HAP-1 (cell line): ENCODE measurements at regions not wholly inside any gene's neighbourhood (a gene's known extent, or its start where the extent isn't known, plus 50 kb on each side); places are given as distances from the start of the nearest gene placed in this dataset.
"Not testable (repeated sequence)": the region's sequence is repeated elsewhere in the genome, so short reads cannot be mapped to it uniquely, and the experiment has no call there.

Source experiments
- DNase-seq, 2 experiments: peaks; one replicate each; pipeline ENCODE4 v3.0.0-alpha.2; 2016 to 2020; ENCODE audit warnings: low spot score in 2 of 2
- H3K27me3 ChIP-seq: fragments of 250-450 bp; sonication (Bioruptor Pico); 2 replicates; pipeline ENCODE4 v1.5.1; 2020; ENCODE audit warnings: low read depth, mild to moderate bottlenecking, moderate library complexity
- H3K36me3 ChIP-seq: fragments of 250-450 bp; sonication (Bioruptor Pico); replicated peaks from 2 replicates; pipeline ENCODE4 v1.5.1; 2020; ENCODE audit warnings: mild to moderate bottlenecking
- H3K4me1 ChIP-seq: fragments of 250-450 bp; sonication (Bioruptor Pico); 2 replicates; pipeline ENCODE4 v1.5.1; 2020; ENCODE audit warnings: mild to moderate bottlenecking
- H3K4me3 ChIP-seq: fragments of 250-450 bp; sonication (Bioruptor Pico); 2 replicates; pipeline ENCODE4 v1.5.1; 2020; ENCODE audit warnings: mild to moderate bottlenecking, moderate library complexity
- H3K9me3 ChIP-seq: fragments of 250-450 bp; sonication (Bioruptor Pico); 2 replicates; pipeline ENCODE4 v1.5.1; 2020; ENCODE audit warnings: mild to moderate bottlenecking, moderate library complexity
- in situ Hi-C: fragments of 300-500 bp; cut with MboI; formaldehyde crosslinking; loops from 3 replicates; pipeline ENCODE4 v1.14.3; 2020; ENCODE audit warnings: low sequenced_read_pairs, inconsistent platforms, mixed read lengths

DNA sequence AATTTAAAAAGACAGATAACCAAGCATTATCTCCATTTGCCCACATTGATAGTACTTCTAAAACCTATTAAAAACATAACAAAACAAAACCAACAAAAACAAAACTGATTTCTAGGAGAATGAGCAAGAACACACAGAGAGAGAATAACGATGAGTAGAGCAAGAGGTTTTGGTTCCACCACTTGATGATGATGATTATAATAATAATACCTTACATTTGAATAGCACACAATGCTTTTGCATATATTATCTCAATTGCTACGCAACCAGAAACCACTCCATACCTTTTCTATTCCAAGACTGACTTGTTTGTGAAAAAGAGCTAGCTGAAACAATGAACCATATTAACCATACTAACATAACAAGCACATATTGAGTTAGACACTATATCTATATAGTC lies 1090.9 kb downstream of the SH3BGRL start:
- no peaks in the 10 kb centered on the region for H3K9me3 ChIP-seq
- H3K27me3 ChIP-seq = no peaks in the 10 kb centered on the region
- no peak overlapping the region for H3K4me3 ChIP-seq
- no peak for DNase-seq
- in situ Hi-C loops = no loop called here
- no peaks in the 10 kb centered on the region for H3K36me3 ChIP-seq
- H3K4me1 ChIP-seq = no peaks in the 10 kb centered on the region

GRCh38 chrX:82320569-82320968 lies 1118.7 kb downstream of the SH3BGRL start:
- peak in 1 of 2 experiments; percentile 58 for DNase-seq
- no peak overlapping the region for H3K4me3 ChIP-seq
- H3K4me1 ChIP-seq = no peaks in the 10 kb centered on the region
- no peaks in the 10 kb centered on the region for H3K27me3 ChIP-seq
- in situ Hi-C loops = no loop called here
- no peaks in the 10 kb centered on the region for H3K36me3 ChIP-seq
- H3K9me3 ChIP-seq = no peaks in the 10 kb centered on the region

GRCh38 chrX:82333575-82333974 lies 1131.7 kb downstream of the SH3BGRL start:
- no peaks in the 10 kb centered on the region for H3K27me3 ChIP-seq
- in situ Hi-C loops = no loop called here
- no peaks in the 10 kb centered on the region for H3K4me1 ChIP-seq
- H3K36me3 ChIP-seq = no peaks in the 10 kb centered on the region
- DNase-seq = no peak
- H3K4me3 ChIP-seq = no peak overlapping the region
- no peaks in the 10 kb centered on the region for H3K9me3 ChIP-seq

GRCh38 chrX:82335772-82336171 lies 1133.9 kb downstream of the SH3BGRL start:
- DNase-seq = no peak
- Histone ChIP-seq H3K4me1 (no peaks in the 10 kb centered on the region), H3K27me3 (no peaks in the 10 kb centered on the region), H3K9me3 (no peaks in the 10 kb centered on the region), H3K4me3 (no peak overlapping the region), H3K36me3 (no peaks in the 10 kb centered on the region)
- in situ Hi-C loops = no loop called here

- H3K27me3 ChIP-seq = no peaks in the 10 kb centered on the region
- DNase-seq = no peak
- H3K9me3 ChIP-seq = no peaks in the 10 kb centered on the region
- no peak overlapping the region for H3K4me3 ChIP-seq
- in situ Hi-C loops = no loop called here
- no peaks in the 10 kb centered on the region for H3K36me3 ChIP-seq
- H3K4me1 ChIP-seq = no peaks in the 10 kb centered on the region
These were observed 1140.6 kb downstream of the SH3BGRL start for GRCh38 chrX:82342531-82342930.

- no peaks in the 10 kb centered on the region for H3K9me3 ChIP-seq
- H3K4me3 ChIP-seq = no peak overlapping the region
- H3K27me3 ChIP-seq = no peaks in the 10 kb centered on the region
- no peaks in the 10 kb centered on the region for H3K36me3 ChIP-seq
- in situ Hi-C loops = no loop called here
- no peak for DNase-seq
- H3K4me1 ChIP-seq = no peaks in the 10 kb centered on the region
These were observed 1145.5 kb upstream of the POU3F4 start for GRCh38 chrX:82362550-82362949.

DNA sequence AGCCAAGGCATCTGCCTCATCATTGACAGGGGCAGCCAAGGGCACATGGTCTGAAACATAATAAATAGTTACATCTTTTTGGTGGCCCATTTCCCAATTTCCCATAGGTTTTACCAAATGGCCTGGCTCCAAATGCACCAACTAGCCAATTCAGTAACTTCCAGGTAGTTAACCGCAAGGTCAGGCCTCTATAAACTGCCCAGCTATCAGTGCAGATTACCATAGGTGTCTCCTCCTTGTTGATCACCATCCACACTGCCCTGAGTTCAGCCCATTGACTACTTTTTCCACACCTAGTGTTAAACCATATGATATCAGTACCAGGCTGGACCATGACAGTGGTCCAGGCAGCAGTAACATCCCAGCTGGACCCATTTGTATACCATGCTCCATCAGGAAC lies 1145.1 kb upstream of the POU3F4 start:
- H3K27me3 ChIP-seq = no peaks in the 10 kb centered on the region
- H3K4me3 ChIP-seq = no peak overlapping the region
- no peak for DNase-seq
- H3K9me3 ChIP-seq = no peaks in the 10 kb centered on the region
- H3K4me1 ChIP-seq = no peaks in the 10 kb centered on the region
- in situ Hi-C loops = no loop called here
- no peaks in the 10 kb centered on the region for H3K36me3 ChIP-seq

DNA sequence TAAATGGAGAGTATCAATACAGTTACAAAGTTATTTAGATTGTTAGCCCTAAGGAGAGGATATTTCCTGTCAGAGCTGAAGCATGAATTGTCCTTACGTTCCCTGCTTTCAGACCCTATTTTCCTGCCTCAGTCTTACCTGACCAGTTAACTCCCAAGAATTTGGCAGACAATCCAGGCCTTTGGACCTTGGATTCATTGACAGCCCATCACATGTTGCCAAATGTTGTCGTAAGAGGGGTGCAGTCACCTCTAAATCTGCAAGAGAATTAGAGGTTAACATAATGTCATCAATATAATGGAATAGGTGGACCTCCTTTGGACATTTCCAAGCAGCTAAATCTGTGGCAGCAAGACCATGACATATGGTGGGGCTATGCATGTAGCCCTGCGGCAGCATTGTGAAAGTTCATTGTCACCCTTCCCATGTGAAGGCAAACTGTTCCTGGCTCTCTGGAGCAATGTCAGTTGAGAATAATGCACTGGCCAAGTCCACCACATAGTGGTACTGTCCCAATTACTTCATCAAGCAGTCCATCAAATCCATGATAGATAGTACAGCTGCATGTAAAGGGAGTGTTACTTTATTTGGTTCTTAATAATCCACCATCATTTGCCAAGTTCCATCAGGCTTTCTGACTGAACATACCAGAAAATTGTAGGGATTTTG lies 1137.0 kb upstream of the POU3F4 start:
- Histone ChIP-seq H3K9me3 (no peaks in the 10 kb centered on the region), H3K4me3 (no peak overlapping the region), H3K4me1 (no peaks in the 10 kb centered on the region), H3K27me3 (no peaks in the 10 kb centered on the region), H3K36me3 (no peaks in the 10 kb centered on the region)
- in situ Hi-C loops = no loop called here
- no peak for DNase-seq

GRCh38 chrX:82384401-82384800 lies 1123.7 kb upstream of the POU3F4 start:
- Histone ChIP-seq H3K4me1 (no peaks in the 10 kb centered on the region), H3K4me3 (no peak overlapping the region), H3K9me3 (no peaks in the 10 kb centered on the region), H3K36me3 (no peaks in the 10 kb centered on the region), H3K27me3 (no peaks in the 10 kb centered on the region)
- no peak for DNase-seq
- in situ Hi-C loops = no loop called here

DNA sequence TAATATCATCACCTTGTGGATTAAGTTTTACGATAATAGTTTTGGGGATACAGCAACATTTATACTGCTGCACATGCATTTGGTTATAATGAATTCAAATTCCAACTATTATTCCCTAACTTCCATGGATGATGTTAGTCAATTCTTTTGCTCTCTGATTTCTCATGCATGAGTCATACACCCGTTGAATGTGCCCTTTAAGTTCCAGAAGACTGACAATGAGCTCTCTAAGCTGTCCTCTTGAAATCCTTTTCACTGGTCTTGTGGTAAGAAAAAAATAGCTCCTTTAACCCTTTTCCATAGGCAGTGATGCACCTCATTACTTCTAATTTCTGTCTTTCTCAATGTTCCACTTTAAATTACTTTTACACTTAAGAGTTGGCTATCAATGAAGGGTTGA lies 1095.2 kb upstream of the POU3F4 start:
- Histone ChIP-seq H3K4me3 (no peak overlapping the region), H3K4me1 (no peaks in the 10 kb centered on the region), H3K9me3 (no peaks in the 10 kb centered on the region), H3K27me3 (no peaks in the 10 kb centered on the region), H3K36me3 (no peaks in the 10 kb centered on the region)
- in situ Hi-C loops = no loop called here
- no peak for DNase-seq

DNA sequence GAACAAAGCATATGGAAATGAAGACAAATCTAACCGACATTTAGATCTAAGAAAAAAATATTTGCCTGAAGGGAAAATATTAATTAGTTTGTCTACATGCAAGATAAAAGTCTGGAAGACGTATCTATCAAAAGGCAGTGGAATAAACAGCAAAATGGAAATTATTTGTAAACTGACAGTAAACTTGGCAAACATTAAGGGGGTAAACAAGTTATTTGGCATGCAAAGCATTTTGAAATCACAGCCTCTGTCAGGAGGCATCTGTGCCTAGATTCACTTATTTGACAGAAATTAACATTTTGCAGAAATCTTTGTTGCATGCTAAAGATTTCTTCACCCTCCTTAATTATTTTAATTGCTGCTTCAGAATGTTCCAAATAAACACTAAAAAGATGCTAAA lies 1065.8 kb upstream of the POU3F4 start:
- no peak for DNase-seq
- Histone ChIP-seq H3K4me3 (no peak overlapping the region), H3K27me3 (no peaks in the 10 kb centered on the region), H3K36me3 (no peaks in the 10 kb centered on the region), H3K9me3 (no peaks in the 10 kb centered on the region), H3K4me1 (no peaks in the 10 kb centered on the region)
- in situ Hi-C loops = no loop called here

- no peak overlapping the region for H3K4me3 ChIP-seq
- DNase-seq = no peak
- H3K36me3 ChIP-seq = no peaks in the 10 kb centered on the region
- H3K9me3 ChIP-seq = no peaks in the 10 kb centered on the region
- H3K4me1 ChIP-seq = no peaks in the 10 kb centered on the region
- in situ Hi-C loops = no loop called here
- H3K27me3 ChIP-seq = no peaks in the 10 kb centered on the region
These were observed 1056.4 kb upstream of the POU3F4 start for GRCh38 chrX:82451725-82452124.

GRCh38 chrX:82455852-82456251 lies 1052.2 kb upstream of the POU3F4 start:
- H3K9me3 ChIP-seq, DNase-seq, H3K4me3 ChIP-seq, H3K36me3 ChIP-seq, in situ Hi-C loops, H3K27me3 ChIP-seq, H3K4me1 ChIP-seq: not testable (repeated sequence)

DNA sequence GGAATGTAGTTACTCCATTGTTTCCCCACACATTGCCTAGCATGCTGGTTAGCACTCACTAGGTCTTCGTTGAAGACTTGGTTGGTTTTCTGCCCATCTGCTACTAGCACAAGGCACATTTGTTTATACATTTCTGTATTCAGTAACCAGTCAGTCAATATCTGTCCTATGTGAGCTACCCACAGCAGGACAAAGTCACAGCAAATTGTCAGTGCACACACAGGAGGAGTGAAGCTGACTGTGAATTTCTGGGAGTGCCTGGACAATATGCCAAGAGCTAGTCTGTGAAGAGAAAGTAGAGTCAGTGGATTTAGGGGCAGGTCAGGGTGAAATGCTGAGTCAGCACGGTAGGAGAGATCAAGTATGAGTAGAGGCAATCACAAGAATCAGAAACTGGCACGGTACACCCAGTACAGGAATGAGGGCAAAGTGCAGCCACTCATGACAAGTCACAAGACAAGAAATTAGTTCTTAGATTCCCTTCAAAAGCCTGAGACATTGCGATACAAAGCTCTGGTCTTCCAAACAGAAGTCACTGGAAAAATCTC lies 1049.8 kb upstream of the POU3F4 start:
- in situ Hi-C loops = no loop called here
- no peaks in the 10 kb centered on the region for H3K4me1 ChIP-seq
- DNase-seq = no peak

DNA sequence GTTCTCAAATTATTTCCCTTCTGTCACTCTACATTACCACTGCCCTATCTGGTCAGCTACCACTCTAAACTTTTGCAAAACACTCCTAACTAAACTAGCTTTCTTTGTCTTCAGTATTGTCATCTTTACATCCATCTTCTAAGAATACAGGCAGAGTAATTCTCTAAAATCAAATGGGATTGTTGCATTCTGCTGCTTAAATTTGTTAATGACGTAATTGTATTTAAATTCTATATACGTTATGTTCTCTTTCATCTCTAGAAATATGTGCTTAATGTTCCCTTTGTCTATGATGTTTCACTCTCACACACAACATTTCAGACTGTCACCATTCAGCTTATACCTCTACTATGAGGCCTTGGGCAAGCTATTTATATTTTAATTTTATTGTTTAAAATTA lies 1041.1 kb upstream of the POU3F4 start:
- Histone ChIP-seq H3K4me3 (no peak overlapping the region), H3K4me1 (no peaks in the 10 kb centered on the region), H3K9me3 (no peaks in the 10 kb centered on the region), H3K27me3 (no peaks in the 10 kb centered on the region), H3K36me3 (no peaks in the 10 kb centered on the region)
- in situ Hi-C loops = no loop called here
- no peak for DNase-seq

More for the DNA sequence above, 1049.8 kb upstream of the POU3F4 start:
- Histone ChIP-seq H3K36me3 (no peaks in the 10 kb centered on the region), H3K27me3 (no peaks in the 10 kb centered on the region), H3K9me3 (no peaks in the 10 kb centered on the region), H3K4me3 (no peak overlapping the region)
